ENCODE measurements at regions not wholly inside any gene's neighbourhood (a gene's known extent, or its start where the extent isn't known, plus 50 kb on each side); places are given as distances from the start of the nearest gene placed in this dataset.
"Not testable (repeated sequence)": the region's sequence is repeated elsewhere in the genome, so short reads cannot be mapped to it uniquely, and the experiment has no call there.

GRCh38 chr2:150323071-150323470 lies 164.4 kb downstream of the RND3 start:
- intact Hi-C loops (cut with DNase I); DNase-seq: not testable (repeated sequence)

- intact Hi-C loops (cut with DNase I), result no loop called here
- no peak for DNase-seq
Measured at GRCh38 chr2:150320608-150321007, 166.9 kb downstream of the RND3 start.

GRCh38 chr2:150319658-150320555 lies 167.6 kb downstream of the RND3 start:
- no peak for DNase-seq
- intact Hi-C loops (cut with DNase I), result no loop called here

- DNase-seq, result no peak
- intact Hi-C loops (cut with DNase I), result no loop called here
Measured at GRCh38 chr2:150319085-150319484, 168.4 kb downstream of the RND3 start.

GRCh38 chr2:150312271-150312670 lies 175.2 kb downstream of the RND3 start:
- DNase-seq, result no peak
- intact Hi-C loops (cut with DNase I), result no loop called here

GRCh38 chr2:150309311-150310080 lies 178.0 kb downstream of the RND3 start:
- intact Hi-C loops (cut with DNase I), result no loop called here
- no peak for DNase-seq

- DNase-seq, result no peak
- intact Hi-C loops (cut with DNase I), result no loop called here
Measured at GRCh38 chr2:150307258-150307657, 180.2 kb downstream of the RND3 start.

- intact Hi-C loops (cut with DNase I), result no loop called here
Measured at GRCh38 chr2:150303281-150303680, 184.2 kb downstream of the RND3 start.

GRCh38 chr2:150298571-150299305 lies 188.7 kb downstream of the RND3 start:
- no peak for DNase-seq
- intact Hi-C loops (cut with DNase I), result no loop called here

More at GRCh38 chr2:150303281-150303680, 184.2 kb downstream of the RND3 start:
- no peak for DNase-seq

GRCh38 chr2:150296770-150297546 lies 190.5 kb downstream of the RND3 start:
- intact Hi-C loops (cut with DNase I), result no loop called here

GRCh38 chr2:150295544-150295943 lies 191.9 kb downstream of the RND3 start:
- intact Hi-C loops (cut with DNase I), result no loop called here
- no peak for DNase-seq

More at GRCh38 chr2:150296770-150297546, 190.5 kb downstream of the RND3 start:
- DNase-seq, result no peak

GRCh38 chr2:150293771-150294170 lies 193.7 kb downstream of the RND3 start:
- no peak for DNase-seq
- intact Hi-C loops (cut with DNase I), result no loop called here

GRCh38 chr2:150292807-150293206 lies 194.7 kb downstream of the RND3 start:
- no peak for DNase-seq

GRCh38 chr2:150292192-150292591 lies 195.3 kb downstream of the RND3 start:
- no peak for DNase-seq
- intact Hi-C loops (cut with DNase I), result no loop called here

More at GRCh38 chr2:150292807-150293206, 194.7 kb downstream of the RND3 start:
- intact Hi-C loops (cut with DNase I), result no loop called here

- intact Hi-C loops (cut with DNase I), result no loop called here
- no peak for DNase-seq
Measured at GRCh38 chr2:150286730-150287362, 200.6 kb downstream of the RND3 start.

- intact Hi-C loops (cut with DNase I), result no loop called here
- no peak for DNase-seq
Measured at GRCh38 chr2:150284116-150284515, 203.4 kb downstream of the RND3 start.

GRCh38 chr2:150282771-150283371 lies 204.6 kb downstream of the RND3 start:
- no peak for DNase-seq
- intact Hi-C loops (cut with DNase I), result no loop called here

GRCh38 chr2:150282357-150282756 lies 205.1 kb downstream of the RND3 start:
- intact Hi-C loops (cut with DNase I), result no loop called here
- DNase-seq, result no peak

Data from head of caudate nucleus (tissue), 42 donors.